Aorta (tissue), 5 donors: ENCODE measurements at regions not wholly inside any gene's neighbourhood (a gene's known extent, or its start where the extent isn't known, plus 50 kb on each side); places are given as distances from the start of the nearest gene placed in this dataset.

Experiments used
- ATAC-seq: fragments of 200-7000 bp; cut with Tn5 transposase; one replicate; pipeline ENCODE4 v1.9.1; 2022; ENCODE audit warnings: moderate library complexity; ENCODE audit not compliant: low FRiP score
- DNase-seq, 2 donors: peaks; one replicate each; pipeline ENCODE4 v3.0.0-alpha.2; 2020
- H3K27ac ChIP-seq, 2 donors: one replicate each; pipeline ENCODE4 v1.5.1; 2013; ENCODE audit warnings: low read length in 2 of 2, mild to moderate bottlenecking in 2 of 2, moderate library complexity in 2 of 2, control low read depth in 1 of 2, inconsistent platforms in 1 of 2, low read depth in 1 of 2
- H3K27me3 ChIP-seq, 2 donors: one replicate each; pipeline ENCODE4 v1.6.1; 2013; ENCODE audit warnings: control low read depth in 1 of 2, low read length in 1 of 2, mild to moderate bottlenecking in 1 of 2, moderate library complexity in 1 of 2; ENCODE audit not compliant: insufficient read depth in 2 of 2, control insufficient read depth in 1 of 2
- H3K36me3 ChIP-seq, 2 donors: one replicate each; pipeline ENCODE4 v1.6.1; 2013; ENCODE audit warnings: control low read depth in 1 of 2, low read length in 1 of 2, mild to moderate bottlenecking in 1 of 2; ENCODE audit not compliant: insufficient read depth in 2 of 2, control insufficient read depth in 1 of 2
- H3K4me1 ChIP-seq, 2 donors: one replicate each; pipeline ENCODE4 v1.6.1; 2013; ENCODE audit warnings: low read length in 2 of 2, control low read depth in 1 of 2, mild to moderate bottlenecking in 1 of 2, moderate library complexity in 1 of 2; ENCODE audit not compliant: insufficient read depth in 2 of 2, control insufficient read depth in 1 of 2
- H3K4me3 ChIP-seq, 2 donors: one replicate each; pipeline ENCODE4 v1.5.1; 2013; ENCODE audit warnings: low read length in 2 of 2, control low read depth in 1 of 2, mild to moderate bottlenecking in 1 of 2
- H3K9me3 ChIP-seq: one replicate; pipeline ENCODE4 v1.6.1; 2013; ENCODE audit warnings: mild to moderate bottlenecking, low read length; ENCODE audit not compliant: control insufficient read depth
- WGBS, 2 donors: extraction: QIAGEN DNeasy Blood & Tissue Kit; methylation state at CpG; one replicate each; pipeline ENCODE4 v1.1.7; 2013; 5-methylcytosine and 5-hydroxymethylcytosine counted together
- intact Hi-C, 2 donors: fragments of 100-400 bp; cut with DNase I; formaldehyde crosslinking; loops; one replicate each; pipeline versions ENCODE4 v1.14.2 to v1.15.0; 2022
- donor health status: healthy with polysubstance abuse.
- donor health status: Bipolar disorder and iron deficiency.
- donor health status: DM: no; HTN: no; CAD: no.
- donor health status: DM: no; HTN: no; CAD: no.
- donor health status: DM: yes; HTN: yes; CAD: no.

- ATAC-seq: no peak
- H3K4me3 ChIP-seq: no peak overlapping the region
- no peak overlapping the region for H3K27ac ChIP-seq
- H3K9me3 ChIP-seq: no peaks in the 10 kb centered on the region
- no peaks in the 10 kb centered on the region for H3K36me3 ChIP-seq
- intact Hi-C loops: no loop called here
- DNase-seq: no peak
- 83% methylated on average over 3 of the region's 3 CpGs for WGBS, 2 donors
- peaks cover 0 to 2% of the 10 kb centered on the region in 2 donors for H3K27me3 ChIP-seq
- no peaks in the 10 kb centered on the region for H3K4me1 ChIP-seq
Measured at GRCh38 chr3:153960458-153961074, 160.6 kb upstream of the ARHGEF26 start.

DNA sequence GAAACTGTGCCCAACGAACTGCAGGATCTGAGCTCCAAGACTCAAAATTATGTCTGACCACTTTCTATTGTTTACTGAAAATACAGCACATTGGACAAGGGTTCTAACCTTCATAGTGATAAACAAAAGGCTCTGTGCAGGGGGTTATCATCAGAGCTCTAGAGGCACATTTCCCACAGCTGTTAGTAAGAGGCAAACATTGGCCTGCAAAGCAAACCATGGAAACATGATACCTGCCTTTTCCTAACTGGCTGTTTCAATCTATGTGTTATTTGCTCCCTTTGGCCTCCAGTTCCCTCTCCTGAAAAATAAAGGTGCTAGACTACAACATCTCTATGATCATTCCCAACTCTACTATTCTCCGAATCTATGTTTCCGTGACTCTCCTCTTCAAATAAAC lies 159.7 kb upstream of the ARHGEF26 start:
- ATAC-seq: no peak
- intact Hi-C loops: no loop called here
- WGBS, 2 donors: 87 to 89% methylated on average over 3 of the region's 3 CpGs
- no peak for DNase-seq
- H3K4me3 ChIP-seq: no peak overlapping the region
- no peak overlapping the region for H3K27ac ChIP-seq
- no peaks in the 10 kb centered on the region for H3K27me3 ChIP-seq
- H3K4me1 ChIP-seq: no peaks in the 10 kb centered on the region
- H3K36me3 ChIP-seq: no peaks in the 10 kb centered on the region
- no peaks in the 10 kb centered on the region for H3K9me3 ChIP-seq

- no peak for DNase-seq
- intact Hi-C loops: no loop called here
- ATAC-seq: no peak
Measured at GRCh38 chr3:153963012-153963411, 158.2 kb upstream of the ARHGEF26 start.

DNA sequence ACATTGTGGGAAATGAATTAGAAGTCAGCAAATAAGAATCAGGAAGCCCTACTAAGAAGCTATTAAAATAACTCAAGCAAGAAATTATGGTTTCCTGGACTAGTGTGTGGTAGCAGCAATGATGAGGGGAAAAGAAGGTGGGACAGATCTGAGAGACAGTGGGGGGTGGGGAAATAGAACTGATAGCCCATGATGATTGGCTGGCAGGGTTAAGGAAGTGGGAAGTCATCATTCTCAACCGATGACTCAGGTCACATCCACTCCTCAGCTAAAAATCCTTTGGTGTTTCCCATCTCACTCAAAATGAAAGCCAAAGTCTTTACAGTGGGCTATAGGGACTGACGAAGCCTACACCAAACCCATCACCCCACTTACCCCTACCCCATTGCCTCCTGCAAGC lies 153.9 kb upstream of the ARHGEF26 start:
- intact Hi-C loops: no loop called here
- WGBS, 2 donors: 92 to 96% methylated on average over 2 of the region's 2 CpGs
- Histone ChIP-seq H3K36me3 (no peaks in the 10 kb centered on the region), H3K27ac (no peak overlapping the region), H3K27me3 (no peaks in the 10 kb centered on the region), H3K9me3 (no peaks in the 10 kb centered on the region), H3K4me3 (no peak overlapping the region), H3K4me1 (no peaks in the 10 kb centered on the region)
- no peak for DNase-seq
- no peak for ATAC-seq

More at GRCh38 chr3:153963012-153963411, 158.2 kb upstream of the ARHGEF26 start:
- no peaks in the 10 kb centered on the region for H3K27me3 ChIP-seq
- WGBS, 2 donors: 23 to 29% methylated on average over 2 of the region's 2 CpGs
- no peaks in the 10 kb centered on the region for H3K4me1 ChIP-seq
- H3K36me3 ChIP-seq: no peaks in the 10 kb centered on the region
- H3K4me3 ChIP-seq: no peak overlapping the region
- H3K27ac ChIP-seq: no peak overlapping the region
- H3K9me3 ChIP-seq: no peaks in the 10 kb centered on the region

DNA sequence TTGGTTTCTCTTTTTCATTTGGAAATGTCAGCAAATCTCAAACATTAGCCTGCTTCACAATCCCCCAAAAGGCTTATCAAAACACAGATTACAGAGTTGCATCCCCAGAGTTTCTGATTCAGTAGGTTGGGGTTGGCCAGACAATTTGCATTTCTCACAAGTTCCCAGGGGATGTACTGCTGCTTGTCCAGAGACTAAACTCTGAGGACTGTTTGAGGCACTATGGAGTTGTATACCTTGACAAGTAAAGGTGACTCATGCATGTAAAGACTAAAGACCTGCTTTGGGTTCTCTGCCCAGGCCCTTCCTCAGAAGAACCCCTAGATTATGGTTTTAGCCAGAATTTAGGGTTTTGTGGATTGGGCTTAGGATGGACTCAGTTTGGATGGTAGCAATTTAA lies 151.1 kb upstream of the ARHGEF26 start:
- ATAC-seq (no peak), DNase-seq (no peak)
- Histone ChIP-seq H3K9me3 (no peaks in the 10 kb centered on the region), H3K27me3 (no peaks in the 10 kb centered on the region), H3K4me3 (no peak overlapping the region), H3K27ac (no peak overlapping the region), H3K36me3 (no peaks in the 10 kb centered on the region), H3K4me1 (no peaks in the 10 kb centered on the region)
- intact Hi-C loops: no loop called here

- intact Hi-C loops: no loop called here
- DNase-seq (no peak), ATAC-seq (no peak)
- Histone ChIP-seq H3K4me3 (no peak overlapping the region), H3K4me1 (no peaks in the 10 kb centered on the region), H3K36me3 (no peaks in the 10 kb centered on the region), H3K27me3 (no peaks in the 10 kb centered on the region), H3K9me3 (no peaks in the 10 kb centered on the region), H3K27ac (no peak overlapping the region)
- 1 to 2% methylated on average over 1 of the region's 1 CpG for WGBS, 2 donors
Measured at GRCh38 chr3:153970741-153971347, 150.3 kb upstream of the ARHGEF26 start.

DNA sequence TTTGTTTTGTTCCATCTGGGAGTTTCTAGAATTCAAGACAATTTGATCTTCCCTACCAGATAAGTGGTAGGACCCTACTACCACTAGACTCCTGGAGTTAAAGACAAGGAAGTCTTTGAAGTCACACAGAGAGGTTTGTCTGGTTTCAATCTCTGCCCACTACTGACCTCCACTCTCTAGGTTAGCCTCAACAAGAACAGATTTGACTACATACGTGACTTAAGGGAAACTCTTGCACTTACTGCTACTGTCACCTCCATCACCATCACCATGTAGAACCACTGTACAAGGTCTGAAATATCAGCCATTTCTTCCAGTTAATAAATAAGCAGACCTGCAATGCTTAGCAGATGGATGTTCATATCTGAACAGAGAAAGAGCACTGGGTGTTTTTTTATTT lies 148.3 kb upstream of the ARHGEF26 start:
- Histone ChIP-seq H3K4me1 (peaks cover 0 to 2% of the 10 kb centered on the region in 2 donors), H3K36me3 (no peaks in the 10 kb centered on the region), H3K9me3 (no peaks in the 10 kb centered on the region), H3K4me3 (no peak overlapping the region), H3K27me3 (no peaks in the 10 kb centered on the region), H3K27ac (no peak overlapping the region)
- DNase-seq (no peak), ATAC-seq (no peak)
- intact Hi-C loops: no loop called here
- WGBS, 2 donors: 37 to 48% methylated on average over 1 of the region's 1 CpG

DNA sequence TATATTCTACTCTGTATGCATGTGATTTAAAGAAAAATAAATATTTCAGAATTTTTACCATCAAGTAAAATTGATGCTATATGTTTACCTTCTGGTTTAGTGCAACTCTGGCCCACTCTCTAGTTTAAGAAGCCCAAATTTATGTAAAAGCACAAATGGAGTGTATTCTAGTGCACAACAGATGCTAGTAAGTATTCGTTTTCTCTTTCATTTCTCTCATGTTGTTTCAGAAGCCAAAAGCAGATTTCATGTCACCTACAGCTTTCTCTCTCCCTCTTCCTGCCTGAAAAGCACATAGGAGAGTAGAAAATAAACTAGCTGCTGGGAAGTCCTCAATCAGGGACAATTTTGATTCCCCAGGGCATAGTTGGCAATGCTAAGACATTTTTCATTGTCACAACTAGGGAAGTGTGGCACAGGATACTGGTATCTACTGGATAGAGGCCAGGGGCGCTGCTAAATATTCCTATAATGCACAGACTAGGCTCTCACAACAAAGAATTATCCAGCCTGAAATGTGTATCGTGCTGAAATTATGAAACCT lies 147.4 kb upstream of the ARHGEF26 start:
- Histone ChIP-seq H3K36me3 (no peaks in the 10 kb centered on the region), H3K4me3 (no peak overlapping the region), H3K27ac (no peak overlapping the region), H3K9me3 (no peaks in the 10 kb centered on the region), H3K4me1 (peaks cover 0 to 2% of the 10 kb centered on the region in 2 donors), H3K27me3 (no peaks in the 10 kb centered on the region)
- ATAC-seq: no peak
- 6 to 8% methylated on average over 3 of the region's 3 CpGs for WGBS, 2 donors
- intact Hi-C loops: no loop called here
- DNase-seq: no peak

GRCh38 chr3:153974614-153975013 lies 146.6 kb upstream of the ARHGEF26 start:
- DNase-seq: no peak
- Histone ChIP-seq H3K27ac (no peak overlapping the region), H3K27me3 (no peaks in the 10 kb centered on the region), H3K9me3 (no peaks in the 10 kb centered on the region), H3K4me3 (no peak overlapping the region), H3K36me3 (no peaks in the 10 kb centered on the region), H3K4me1 (peaks cover 0 to 2% of the 10 kb centered on the region in 2 donors)
- no peak for ATAC-seq
- intact Hi-C loops: no loop called here
